Motor neuron (in vitro differentiated cells): ENCODE measurements at regions not wholly inside any gene's neighbourhood (a gene's known extent, or its start where the extent isn't known, plus 50 kb on each side); places are given as distances from the start of the nearest gene placed in this dataset.

Experiments used
- ATAC-seq, 8 experiments: fragments of 200-7000 bp; cut with Tn5 transposase; replicated peaks in 6 of 8; 2 replicates each; pipeline ENCODE4 v1.8.0; 2021; ENCODE audit warnings: mild to moderate bottlenecking in 8 of 8, moderate library complexity in 8 of 8
- H3K27ac ChIP-seq, 2 donors: fragments of 250-450 bp; sonication (Bioruptor Pico); 2 replicates each; pipeline ENCODE4 v1.9.0; 2021; ENCODE audit warnings: antibody characterized with exemption in 2 of 2, mild to moderate bottlenecking in 2 of 2, moderate library complexity in 1 of 2
- H3K4me1 ChIP-seq, 2 donors: fragments of 250-450 bp; sonication (Bioruptor Pico); replicated peaks in 1 of 2; 2 replicates each; pipeline ENCODE4 v1.6.1; 2021; ENCODE audit warnings: antibody characterized with exemption in 2 of 2, mild to moderate bottlenecking in 2 of 2, moderate library complexity in 1 of 2
- H3K4me3 ChIP-seq, 5 donors: fragments of 250-450 bp; sonication (Bioruptor Pico); 2 replicates each; pipeline ENCODE4 v1.9.0; 2021; ENCODE audit warnings: antibody characterized with exemption in 5 of 5, mild to moderate bottlenecking in 5 of 5, moderate library complexity in 4 of 5
- WGBS, 10 experiments: fragments of 450-650 bp; shearing (Covaris generic); methylation state at CpG; one replicate each; pipeline ENCODE4 v1.0.0; 2022; 5-methylcytosine and 5-hydroxymethylcytosine counted together
- in situ Hi-C, 9 experiments: fragments of 400-800 bp; cut with MboI; loops; one replicate each; pipeline ENCODE4 v1.15.0; 2021; ENCODE audit warnings: low sequenced_read_pairs in 9 of 9, low pct_unique_long_range_greater_than_20kb in 2 of 9; ENCODE audit not compliant: unreplicated experiment in 9 of 9

DNA sequence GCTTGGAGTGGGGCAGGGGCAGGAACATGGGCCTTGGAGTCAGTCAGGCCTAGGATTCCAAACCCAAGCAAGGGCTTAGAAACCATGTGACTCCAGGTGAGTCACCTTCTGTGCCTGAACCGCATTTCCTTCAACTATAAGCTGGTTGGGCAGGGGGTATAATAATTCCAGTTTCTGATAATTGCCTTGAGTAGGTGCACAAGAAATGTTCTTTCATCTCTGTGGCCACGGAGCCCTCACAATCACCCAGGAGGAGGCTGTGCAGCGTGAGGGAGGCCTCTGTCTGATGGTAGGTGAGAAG, 112.1 kb upstream of the HAAO start:
- Histone ChIP-seq H3K4me1 (peaks cover 13 to 23% of the 10 kb centered on the region in 2 donors), H3K4me3 (no peak overlapping the region), H3K27ac (no peak overlapping the region)
- WGBS, 10 experiments, result 55 to 100% (median 100%) methylated on average over 1 to 2 of the region's 3 CpGs; no CpG with 5 or more reads in 4 of the 10 experiments
- in situ Hi-C loops, result no loop called here
- no peak for ATAC-seq

DNA sequence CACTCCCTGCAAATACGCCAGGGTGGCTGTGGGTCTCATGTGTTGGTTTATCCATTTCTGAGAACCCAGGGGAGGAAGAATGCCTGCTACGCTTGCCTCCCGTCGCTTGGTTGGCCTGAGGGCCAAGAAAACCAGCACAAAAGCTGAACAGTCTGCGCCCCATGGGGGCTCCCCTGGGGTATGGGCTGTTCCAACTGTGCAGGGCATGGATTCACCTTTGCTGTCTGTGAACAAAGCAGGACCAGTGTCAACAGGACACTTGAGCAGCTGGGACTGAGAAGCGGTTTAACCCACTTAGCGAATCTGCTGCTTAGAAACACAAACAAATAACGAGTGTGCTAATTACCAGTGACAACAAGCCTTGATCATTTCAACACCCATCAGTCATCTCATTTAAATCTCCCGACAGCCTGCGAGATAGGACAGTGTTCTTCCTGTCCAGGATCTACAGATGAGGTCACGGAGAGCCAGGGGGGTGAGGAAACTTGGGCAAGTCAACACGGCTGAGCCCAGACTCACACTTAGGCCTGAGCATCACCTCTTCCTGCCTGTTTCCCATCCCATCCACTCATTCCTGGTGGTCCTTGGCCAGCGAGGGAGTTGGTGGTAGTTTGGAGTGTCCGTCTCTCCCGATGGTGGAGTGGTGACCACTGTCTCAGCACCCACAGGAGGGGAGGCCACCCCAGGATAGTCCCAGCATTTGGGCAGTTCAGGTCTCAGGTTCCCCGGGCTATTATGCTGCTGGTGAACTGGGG, 111.6 kb upstream of the HAAO start:
- WGBS, 10 experiments, result 49 to 100% (median 70%) methylated on average over 1 to 10 of the region's 16 CpGs; no CpG with 5 or more reads in 2 of the 10 experiments
- Histone ChIP-seq H3K4me1 (peaks cover 13 to 23% of the 10 kb centered on the region in 2 donors), H3K27ac (no peak overlapping the region), H3K4me3 (no peak overlapping the region)
- ATAC-seq, result peak in 5 of 8 experiments; percentile 41 to 83 (median 56)
- in situ Hi-C loops, result no loop called here

DNA sequence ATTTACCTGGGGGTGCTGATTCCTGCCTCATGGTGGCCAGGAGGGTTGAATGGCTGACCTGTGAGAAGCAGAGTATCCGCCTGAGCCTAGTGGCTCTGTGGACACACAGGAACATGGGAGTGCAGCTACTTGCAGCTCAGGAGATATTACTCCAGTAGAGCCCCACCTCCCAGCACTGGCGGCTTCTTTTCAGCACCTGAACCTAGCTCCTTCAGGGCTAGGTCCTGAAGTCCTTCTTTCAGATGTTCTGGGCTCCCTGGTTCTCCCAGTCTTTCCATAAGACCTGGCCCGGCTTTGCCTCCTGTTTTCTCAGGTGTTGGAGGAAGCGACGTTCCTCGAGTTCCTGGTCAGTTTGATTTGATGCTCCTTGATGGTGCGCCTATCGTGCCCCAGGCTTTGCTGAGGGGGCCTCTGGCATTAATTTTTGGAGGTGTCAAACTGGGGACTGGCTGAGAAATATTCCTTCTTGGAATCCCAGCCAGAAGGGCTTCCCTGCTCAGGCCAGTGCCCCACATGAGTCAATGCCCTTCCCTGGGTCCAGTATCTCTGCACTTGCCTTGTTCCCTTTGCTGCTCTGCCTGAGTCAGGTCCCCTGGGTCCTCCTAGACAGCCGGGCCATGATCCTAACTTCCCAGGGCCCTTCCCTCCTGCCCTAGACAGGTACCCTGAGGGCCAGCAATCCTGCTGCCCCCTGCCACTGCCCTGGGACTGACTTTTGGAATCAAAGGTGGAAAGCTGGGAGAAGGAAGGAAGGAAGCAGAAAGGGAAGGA, 110.7 kb upstream of the HAAO start:
- ATAC-seq, result no peak
- Histone ChIP-seq H3K27ac (no peak overlapping the region), H3K4me1 (peaks cover 13 to 23% of the 10 kb centered on the region in 2 donors), H3K4me3 (no peak overlapping the region)
- in situ Hi-C loops, result no loop called here
- WGBS, 10 experiments, result 80 to 100% (median 95%) methylated on average over 1 to 4 of the region's 9 CpGs; no CpG with 5 or more reads in 4 of the 10 experiments

DNA sequence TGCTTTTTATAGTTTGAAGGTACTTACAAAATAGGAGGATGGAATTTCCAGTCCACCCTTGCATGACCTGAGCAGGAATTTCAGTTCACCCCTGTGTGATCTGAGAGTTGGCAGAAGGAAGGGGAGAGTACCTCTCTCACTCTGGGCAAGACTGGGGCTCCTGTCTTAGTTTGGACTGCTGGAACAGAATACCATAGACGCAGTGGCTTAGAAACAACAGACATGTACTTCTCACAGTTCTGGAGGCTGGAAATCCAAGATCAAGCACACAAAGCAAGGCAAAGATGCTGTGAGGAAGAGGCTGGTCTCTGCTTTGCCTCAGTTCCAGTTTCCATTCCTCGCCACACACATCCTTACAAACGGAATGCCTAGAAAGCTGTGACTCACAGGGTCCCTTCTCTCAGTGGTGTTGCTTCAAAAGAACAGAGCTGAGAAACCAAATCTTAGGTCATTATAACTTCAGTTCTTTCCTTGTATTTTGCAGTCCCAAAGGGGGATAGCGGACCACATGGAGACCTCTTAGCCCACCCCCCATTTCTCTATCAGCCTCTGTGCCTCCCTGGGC, 108.8 kb upstream of the HAAO start:
- H3K27ac ChIP-seq, result no peak overlapping the region
- H3K4me3 ChIP-seq, result no peak overlapping the region
- peaks cover 0 to 6% of the 10 kb centered on the region in 2 donors for H3K4me1 ChIP-seq
- no peak for ATAC-seq
- in situ Hi-C loops, result no loop called here
- 52 to 100% (median 86%) methylated on average over 1 to 3 of the region's 4 CpGs; no CpG with 5 or more reads in 5 of the 10 experiments for WGBS, 10 experiments

DNA sequence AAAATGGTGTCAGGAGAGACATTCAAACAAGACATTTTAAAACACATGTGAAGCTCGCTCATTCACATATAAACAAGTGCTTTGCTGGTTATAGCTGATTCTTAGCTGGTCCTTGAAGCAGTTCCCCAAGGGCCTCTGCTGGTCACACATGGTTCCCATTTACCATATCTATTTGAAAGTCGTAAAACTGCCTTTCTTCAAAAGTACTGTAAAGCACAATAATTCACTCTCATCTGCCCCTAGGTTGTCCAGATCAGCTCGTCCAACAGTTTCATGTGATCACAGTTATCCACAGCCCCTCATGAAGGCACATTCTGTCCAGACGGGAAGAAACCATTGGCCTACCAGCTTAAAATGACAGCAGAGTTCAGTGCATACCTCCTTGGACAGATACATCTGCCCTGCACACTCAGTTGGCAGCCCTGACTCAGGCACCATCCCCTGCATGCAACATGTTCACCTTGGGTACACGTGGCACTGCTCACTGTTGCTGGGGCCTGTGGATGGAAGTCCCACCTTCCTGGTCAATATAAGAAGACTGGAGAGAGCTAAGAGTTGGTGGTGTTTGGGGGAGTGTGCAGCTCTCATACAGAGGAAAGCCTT, 108.0 kb upstream of the HAAO start:
- 7 to 100% (median 57%) methylated on average over 1 to 3 of the region's 5 CpGs; no CpG with 5 or more reads in 1 of the 10 experiments for WGBS, 10 experiments
- H3K4me1 ChIP-seq, result peaks cover 0 to 6% of the 10 kb centered on the region in 2 donors
- H3K27ac ChIP-seq, result no peak overlapping the region
- H3K4me3 ChIP-seq, result no peak overlapping the region
- ATAC-seq, result peak in 2 of 8 experiments; percentile 3 to 61
- in situ Hi-C loops, result no loop called here

DNA sequence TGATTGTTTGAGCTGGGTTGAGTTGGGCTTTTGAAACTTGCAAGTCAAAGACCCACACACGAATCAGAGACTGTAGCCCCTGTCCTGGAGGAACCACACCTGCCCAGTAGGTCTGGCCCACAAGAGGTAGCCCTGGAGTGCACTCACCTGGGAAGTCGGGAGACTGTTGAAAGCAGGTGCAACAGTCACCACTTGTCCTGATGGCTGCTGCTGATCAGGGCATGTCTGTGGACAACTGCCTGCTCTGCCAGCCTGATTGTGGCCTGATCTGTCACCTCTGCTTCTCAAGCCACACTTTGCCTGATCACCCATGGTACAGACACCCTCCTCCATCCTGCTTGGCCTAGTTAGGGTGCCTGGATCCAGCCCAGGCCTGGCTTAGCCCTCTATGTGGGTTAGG, 105.0 kb upstream of the HAAO start:
- Histone ChIP-seq H3K4me1 (no peaks in the 10 kb centered on the region), H3K27ac (no peak overlapping the region), H3K4me3 (no peak overlapping the region)
- 80 to 100% (median 86%) methylated on average over 1 of the region's 2 CpGs; no CpG with 5 or more reads in 7 of the 10 experiments for WGBS, 10 experiments
- ATAC-seq, result no peak
- in situ Hi-C loops, result no loop called here

DNA sequence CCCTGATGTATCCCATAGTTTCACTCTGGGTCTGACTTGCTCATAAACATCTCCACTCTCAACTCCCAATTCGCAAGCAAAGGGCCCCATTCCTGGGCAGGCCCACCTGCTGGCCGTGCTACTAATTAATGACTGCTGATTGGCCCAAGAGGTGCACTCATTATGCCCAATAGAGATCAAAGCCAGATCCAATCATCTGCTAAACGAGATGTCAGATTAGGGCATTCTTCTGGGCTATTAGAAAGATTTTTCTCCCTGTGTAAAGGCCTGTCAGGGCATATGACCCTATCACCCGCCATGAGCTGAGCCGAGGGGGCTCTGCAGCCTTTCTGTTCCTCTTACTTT, 103.4 kb upstream of the HAAO start:
- no peak for ATAC-seq
- Histone ChIP-seq H3K4me3 (no peak overlapping the region), H3K27ac (no peak overlapping the region), H3K4me1 (no peaks in the 10 kb centered on the region)
- in situ Hi-C loops, result no loop called here
- 67 to 100% (median 88%) methylated on average over 1 to 2 of the region's 5 CpGs; no CpG with 5 or more reads in 6 of the 10 experiments for WGBS, 10 experiments

DNA sequence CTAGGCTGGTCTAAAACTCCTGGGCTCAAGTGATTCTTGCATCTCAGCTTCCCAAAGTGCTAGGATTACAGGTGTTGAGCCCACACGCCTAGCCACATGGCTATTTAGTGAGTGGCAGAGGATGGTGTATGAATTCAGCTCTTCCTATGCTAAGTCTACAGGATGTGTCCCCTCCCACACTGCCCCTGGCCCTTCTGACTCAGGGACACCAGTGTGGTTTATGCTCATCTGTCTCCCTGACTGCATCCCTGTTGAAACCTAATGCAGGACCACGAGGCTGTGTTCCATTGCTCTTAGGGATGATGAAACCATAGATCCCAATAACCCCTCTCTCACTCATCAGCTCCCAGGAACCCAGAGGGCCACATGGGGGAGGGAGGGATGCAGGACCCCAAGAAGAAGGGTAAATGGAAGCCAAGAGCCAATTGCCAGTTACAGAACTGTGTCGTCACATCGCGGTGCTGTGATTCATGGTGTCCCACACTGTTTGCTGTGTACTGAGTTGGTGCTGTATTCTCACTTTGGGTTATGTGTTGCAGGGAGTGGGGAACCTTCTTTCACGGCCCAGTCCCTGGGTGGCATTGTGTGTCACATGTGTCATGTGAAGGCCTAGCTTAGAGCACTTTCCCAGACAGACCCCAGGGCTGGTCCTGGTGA, 102.9 kb upstream of the HAAO start:
- 80 to 100% (median 91%) methylated on average over 1 to 3 of the region's 6 CpGs; no CpG with 5 or more reads in 4 of the 10 experiments for WGBS, 10 experiments
- Histone ChIP-seq H3K4me1 (no peaks in the 10 kb centered on the region), H3K27ac (no peak overlapping the region), H3K4me3 (no peak overlapping the region)
- peak in 5 of 8 experiments; percentile 5 to 61 (median 29) for ATAC-seq
- in situ Hi-C loops, result no loop called here

DNA sequence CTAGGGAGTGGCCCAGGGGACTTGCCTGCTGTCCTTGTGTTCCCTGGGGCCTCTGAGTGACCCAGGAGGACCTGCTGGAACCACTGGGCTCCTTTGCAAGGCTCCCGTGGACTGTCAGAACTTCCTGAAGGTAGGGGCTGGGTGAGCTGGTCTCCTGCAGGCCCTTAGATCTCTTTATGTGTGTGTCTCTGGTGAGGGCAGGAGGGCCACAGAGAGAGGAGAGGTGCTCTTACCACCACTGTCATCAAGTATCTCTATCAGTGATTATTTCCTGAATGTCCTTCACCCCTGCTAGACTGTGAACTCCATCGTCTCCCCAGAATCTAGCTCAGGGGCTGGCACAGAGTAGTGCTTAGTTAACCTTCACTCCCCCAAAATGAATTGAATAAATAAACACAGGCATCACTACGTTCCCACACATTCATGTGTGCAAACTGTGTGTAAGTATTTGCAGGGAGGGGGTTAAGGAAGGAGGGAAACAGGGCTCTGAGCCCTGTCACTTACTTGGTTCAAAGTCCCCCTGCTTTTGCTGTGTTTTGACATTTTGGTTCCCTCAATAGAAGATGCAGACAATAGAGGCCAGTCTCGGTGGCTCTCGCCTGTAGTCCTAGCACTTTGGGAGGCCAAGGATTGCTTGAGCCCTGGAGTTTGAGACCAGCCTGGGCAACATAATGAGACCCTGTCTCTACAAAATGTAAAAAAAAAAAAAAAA, 100.8 kb upstream of the HAAO start:
- no peak for ATAC-seq
- Histone ChIP-seq H3K4me1 (no peaks in the 10 kb centered on the region), H3K27ac (no peak overlapping the region), H3K4me3 (no peak overlapping the region)
- in situ Hi-C loops, result no loop called here
- 83 to 100% (median 98%) methylated on average over 1 to 5 of the region's 5 CpGs; no CpG with 5 or more reads in 4 of the 10 experiments for WGBS, 10 experiments

DNA sequence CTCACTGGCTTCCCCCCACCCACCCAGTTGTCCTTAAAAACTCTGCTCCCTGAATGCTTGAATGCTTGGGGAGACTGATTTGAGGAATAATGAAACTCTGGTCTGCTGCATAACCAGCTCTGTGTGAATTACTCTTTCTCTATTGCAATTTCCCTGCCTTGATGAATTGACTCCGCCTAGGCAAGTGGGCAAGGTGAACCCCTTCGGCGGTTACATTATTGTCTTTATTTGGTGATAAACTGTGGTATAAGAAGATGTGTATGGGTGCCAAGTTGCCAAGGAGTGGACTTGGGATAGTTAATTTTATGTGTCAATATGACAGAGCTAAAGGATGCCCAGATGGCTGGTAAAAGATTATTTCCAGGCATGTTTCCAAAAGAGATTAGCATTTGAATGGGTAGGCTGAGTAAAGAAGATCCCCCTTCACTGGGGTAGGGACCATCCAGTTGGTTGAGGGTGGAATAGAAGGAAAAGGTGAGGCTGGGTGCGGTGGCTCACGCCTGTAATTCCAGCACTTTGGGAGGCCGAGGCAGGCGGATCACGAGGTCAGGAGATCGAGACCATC, 98.5 kb upstream of the HAAO start:
- Histone ChIP-seq H3K4me1 (no peaks in the 10 kb centered on the region), H3K4me3 (no peak overlapping the region), H3K27ac (no peak overlapping the region)
- WGBS, 10 experiments, result 80 to 100% (median 97%) methylated on average over 1 to 9 of the region's 9 CpGs; no CpG with 5 or more reads in 3 of the 10 experiments
- in situ Hi-C loops, result no loop called here
- peak in 1 of 8 experiments; percentile 69 for ATAC-seq

DNA sequence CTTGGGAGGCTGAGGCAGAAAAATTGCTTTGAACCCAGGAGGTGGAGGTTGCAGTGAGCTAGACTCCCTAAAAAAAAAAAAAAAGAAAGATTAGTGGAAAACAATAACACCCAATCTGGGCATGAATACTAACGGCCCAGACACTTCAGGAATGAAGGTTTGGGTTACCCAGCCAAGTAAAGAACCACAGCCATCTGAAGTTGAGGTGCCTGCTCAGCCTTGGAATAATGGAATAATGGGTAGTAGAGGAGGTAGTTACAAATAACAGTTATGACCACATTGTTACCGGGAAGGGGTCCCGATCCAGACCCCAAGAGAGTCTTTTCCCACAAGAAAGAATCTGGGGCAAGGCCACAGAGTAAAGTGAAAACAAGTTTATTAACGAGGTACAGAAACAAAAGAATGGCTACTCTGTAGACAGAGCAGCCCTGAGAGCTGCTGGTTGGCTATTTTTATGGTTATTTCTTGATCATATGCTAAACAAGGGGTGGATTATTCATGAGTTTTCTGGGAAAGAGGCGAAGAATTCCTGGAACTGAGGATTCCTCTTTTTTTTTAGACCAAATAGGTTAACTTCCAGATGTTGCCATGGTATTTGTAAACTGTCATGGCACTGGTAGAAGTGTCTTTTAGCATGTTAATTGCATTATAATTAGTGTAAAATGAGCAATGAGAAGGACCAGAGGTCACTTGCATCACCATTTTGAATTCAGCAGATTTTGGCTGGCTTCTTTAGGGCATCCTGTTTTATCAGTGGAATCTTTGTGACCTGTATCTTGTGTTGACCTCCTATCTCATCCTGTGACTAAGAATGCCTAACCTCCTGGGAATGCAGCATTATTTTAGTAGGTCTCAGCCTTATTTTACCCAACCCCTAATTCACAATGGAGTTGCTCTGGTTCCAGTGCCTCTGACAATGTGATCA, 96.2 kb upstream of the HAAO start:
- in situ Hi-C loops, result no loop called here
- ATAC-seq, result peak in 5 of 8 experiments; percentile 44 to 88 (median 78)
- WGBS, 10 experiments, result 20 to 77% (median 62%) methylated on average over 1 to 5 of the region's 5 CpGs; no CpG with 5 or more reads in 4 of the 10 experiments
- Histone ChIP-seq H3K27ac (peak overlapping the region in 1 of 2 donors; percentile 51), H3K4me1 (no peaks in the 10 kb centered on the region), H3K4me3 (no peak overlapping the region)
